MCF 10A (cell line): ENCODE measurements at regions not wholly inside any gene's neighbourhood (a gene's known extent, or its start where the extent isn't known, plus 50 kb on each side); places are given as distances from the start of the nearest gene placed in this dataset.

Experiments
- BruUV-seq: library from RNA; stranded (reverse); fragments of 400-500 nt; replicated peaks from 2 replicates; lab custom pipeline; 2021; lab: Mats Ljungman, UMichigan
- CTCF ChIA-PET: fragments of 300-600 bp; sonication (Branson Sonifier 250); formaldehyde crosslinking; extraction: SDS; loops from one replicate; lab custom pipeline; 2021; ENCODE audit warnings: antibody characterized with exemption, inconsistent platforms; lab: Yijun Ruan, JAX
- POLR2A ChIA-PET: fragments of 300-600, 350-650 bp; sonication (Branson Sonifier 250); formaldehyde crosslinking; extraction: SDS; loops from one replicate; lab custom pipeline; 2020; ENCODE audit warnings: antibody characterized with exemption, inconsistent platforms; lab: Yijun Ruan, JAX
- DNase-seq: peaks from one replicate; pipeline ENCODE4 v3.0.0-alpha.2; 2018; ENCODE audit not compliant: unreplicated experiment
- H3K27ac Mint-ChIP-seq: one replicate; pipeline ENCODE4 v1.8.0; 2022; ENCODE audit warnings: mild to moderate bottlenecking, low read depth, mixed read lengths; ENCODE audit not compliant: unreplicated experiment
- H3K27me3 Mint-ChIP-seq: one replicate; pipeline ENCODE4 v1.8.0; 2022; ENCODE audit warnings: mixed read lengths; ENCODE audit not compliant: insufficient read depth, unreplicated experiment
- H3K36me3 Mint-ChIP-seq: one replicate; pipeline ENCODE4 v1.8.0; 2022; ENCODE audit warnings: mild to moderate bottlenecking, moderate library complexity, mixed read lengths; ENCODE audit not compliant: insufficient read depth, unreplicated experiment
- H3K4me1 Mint-ChIP-seq: one replicate; pipeline ENCODE4 v1.8.0; 2022; ENCODE audit warnings: mixed read lengths; ENCODE audit not compliant: insufficient read depth, unreplicated experiment
- H3K4me3 Mint-ChIP-seq: one replicate; pipeline ENCODE4 v1.8.0; 2022; ENCODE audit warnings: mild to moderate bottlenecking, moderate library complexity, mixed read lengths; ENCODE audit not compliant: unreplicated experiment
- H3K9me3 Mint-ChIP-seq: one replicate; pipeline ENCODE4 v1.8.0; 2022; ENCODE audit warnings: mixed read lengths; ENCODE audit not compliant: unreplicated experiment
- intact Hi-C: fragments of 100-400 bp; cut with micrococcal nuclease; formaldehyde crosslinking; loops from 2 replicates; pipeline ENCODE4 v1.14.1; 2022
- TF ChIP-seq, protein P1 (sequence below): fragments of 200-600 bp; IDR thresholded peaks from one replicate; pipeline ENCODE4 v1.8.0; 2022; ENCODE audit warnings: antibody characterized with exemption, mild to moderate bottlenecking; ENCODE audit not compliant: unreplicated experiment

GRCh38 chr12:90576707-90577106, 378.3 kb downstream of the CCER1 start:
- Mint-ChIP-seq H3K4me1 (peaks cover 10% of the 10 kb centered on the region), H3K4me3 (no peak overlapping the region), H3K9me3 (peaks cover 5% of the 10 kb centered on the region), H3K36me3 (no peaks in the 10 kb centered on the region), H3K27ac (no peak overlapping the region), H3K27me3 (no peaks in the 10 kb centered on the region)
- no TSS peak for BruUV-seq
- TF ChIP-seq, protein P1, sequence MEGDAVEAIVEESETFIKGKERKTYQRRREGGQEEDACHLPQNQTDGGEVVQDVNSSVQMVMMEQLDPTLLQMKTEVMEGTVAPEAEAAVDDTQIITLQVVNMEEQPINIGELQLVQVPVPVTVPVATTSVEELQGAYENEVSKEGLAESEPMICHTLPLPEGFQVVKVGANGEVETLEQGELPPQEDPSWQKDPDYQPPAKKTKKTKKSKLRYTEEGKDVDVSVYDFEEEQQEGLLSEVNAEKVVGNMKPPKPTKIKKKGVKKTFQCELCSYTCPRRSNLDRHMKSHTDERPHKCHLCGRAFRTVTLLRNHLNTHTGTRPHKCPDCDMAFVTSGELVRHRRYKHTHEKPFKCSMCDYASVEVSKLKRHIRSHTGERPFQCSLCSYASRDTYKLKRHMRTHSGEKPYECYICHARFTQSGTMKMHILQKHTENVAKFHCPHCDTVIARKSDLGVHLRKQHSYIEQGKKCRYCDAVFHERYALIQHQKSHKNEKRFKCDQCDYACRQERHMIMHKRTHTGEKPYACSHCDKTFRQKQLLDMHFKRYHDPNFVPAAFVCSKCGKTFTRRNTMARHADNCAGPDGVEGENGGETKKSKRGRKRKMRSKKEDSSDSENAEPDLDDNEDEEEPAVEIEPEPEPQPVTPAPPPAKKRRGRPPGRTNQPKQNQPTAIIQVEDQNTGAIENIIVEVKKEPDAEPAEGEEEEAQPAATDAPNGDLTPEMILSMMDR: no peak
- DNase-seq: no peak
- CTCF ChIA-PET: no interaction called here
- POLR2A ChIA-PET: no interaction called here
- intact Hi-C loops: no loop called here

DNA sequence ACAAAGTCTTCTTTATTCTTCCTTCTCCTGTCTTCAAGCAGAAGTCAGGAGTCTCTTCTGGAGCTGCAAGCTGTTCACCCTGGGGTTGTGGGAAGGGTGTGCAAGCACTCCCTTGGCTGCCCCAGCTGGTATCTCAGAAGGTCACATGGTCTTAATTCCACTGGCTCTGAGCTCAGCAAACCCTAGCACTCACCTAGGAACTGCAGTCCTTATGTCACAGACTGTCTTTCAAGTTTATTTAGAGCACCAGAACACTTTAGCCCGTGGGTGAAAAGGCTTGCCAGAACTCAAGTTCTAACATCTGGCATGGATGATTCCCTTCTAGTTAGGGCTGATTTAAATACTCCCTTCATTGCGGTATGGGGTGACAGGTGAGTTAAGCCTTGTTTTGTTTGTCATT, 379.0 kb downstream of the CCER1 start:
- ChIA-PET POLR2A (no interaction called here), CTCF (no interaction called here)
- H3K27me3 Mint-ChIP-seq: no peaks in the 10 kb centered on the region
- intact Hi-C loops: no loop called here
- BruUV-seq: no TSS peak
- H3K36me3 Mint-ChIP-seq: no peaks in the 10 kb centered on the region
- no peak overlapping the region for H3K27ac Mint-ChIP-seq
- peaks cover 5% of the 10 kb centered on the region for H3K9me3 Mint-ChIP-seq
- H3K4me1 Mint-ChIP-seq: peaks cover 10% of the 10 kb centered on the region
- TF ChIP-seq, protein P1: no peak
- H3K4me3 Mint-ChIP-seq: no peak overlapping the region
- DNase-seq: peak; percentile 2

GRCh38 chr12:90574676-90575075, 380.3 kb downstream of the CCER1 start:
- intact Hi-C loops: no loop called here
- H3K27ac Mint-ChIP-seq: peak overlapping the region; percentile 20
- H3K27me3 Mint-ChIP-seq: no peaks in the 10 kb centered on the region
- peak; percentile 8 for DNase-seq
- peaks cover 5% of the 10 kb centered on the region for H3K9me3 Mint-ChIP-seq
- peaks cover 10% of the 10 kb centered on the region for H3K4me1 Mint-ChIP-seq
- TF ChIP-seq, protein P1: no peak
- no peak overlapping the region for H3K4me3 Mint-ChIP-seq
- POLR2A ChIA-PET: interaction anchor here (0.7 to 1.4 kb wide), 2 partner anchors 10 to 109 kb away, joined by 3 to 7 read pairs; no protein-coding TSS in a partner anchor
- no TSS peak for BruUV-seq
- no peaks in the 10 kb centered on the region for H3K36me3 Mint-ChIP-seq
- CTCF ChIA-PET: no interaction called here

DNA sequence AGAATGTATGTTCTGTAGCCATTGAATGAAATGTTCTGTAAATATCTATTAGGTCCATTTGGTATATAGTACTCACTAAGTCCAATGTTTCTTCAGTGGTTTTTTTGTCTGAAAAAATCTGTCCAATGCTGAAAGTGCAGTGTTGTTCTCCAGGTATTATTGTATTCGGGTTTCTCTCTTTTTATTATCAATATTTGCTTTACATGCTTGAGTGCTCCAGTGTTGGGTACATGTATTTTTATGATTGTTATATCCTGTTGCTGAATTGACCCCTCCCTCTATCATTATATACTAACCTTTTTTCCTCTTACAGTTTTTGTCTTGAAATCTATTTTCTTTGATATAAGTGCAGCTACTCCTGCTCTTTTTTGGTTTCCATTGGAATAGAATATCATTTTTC, 382.2 kb downstream of the CCER1 start:
- BruUV-seq: no TSS peak
- Mint-ChIP-seq H3K27me3 (no peaks in the 10 kb centered on the region), H3K4me1 (peaks cover 10% of the 10 kb centered on the region), H3K9me3 (no peaks in the 10 kb centered on the region), H3K27ac (no peak overlapping the region), H3K36me3 (no peaks in the 10 kb centered on the region), H3K4me3 (no peak overlapping the region)
- CTCF ChIA-PET: no interaction called here
- no peak for DNase-seq
- TF ChIP-seq, protein P1: no peak
- POLR2A ChIA-PET: no interaction called here
- intact Hi-C loops: no loop called here
